HEK293 (cell line): ENCODE measurements at regions not wholly inside any gene's neighbourhood (a gene's known extent, or its start where the extent isn't known, plus 50 kb on each side); places are given as distances from the start of the nearest gene placed in this dataset.

Source experiments
- CTCF ChIA-PET: fragments of 350-600 bp; formaldehyde crosslinking; extraction: SDS; loops from one replicate; lab custom pipeline; 2021; ENCODE audit warnings: antibody characterized with exemption; lab: Yijun Ruan, JAX
- POLR2A ChIA-PET: fragments of 300-600 bp; formaldehyde crosslinking; extraction: SDS; loops from one replicate; lab custom pipeline; 2020; ENCODE audit warnings: antibody characterized with exemption, inconsistent platforms; lab: Yijun Ruan, JAX
- H3K27ac ChIP-seq: fragments of 200-500 bp; sonication (Bioruptor generic); 2 replicates; pipeline ENCODE4 v1.5.1; 2014; ENCODE audit warnings: low read depth, low read length, control low read depth, inconsistent platforms; ENCODE audit errors: extremely low read depth
- H3K36me3 ChIP-seq, 2 experiments: fragments of 200-500 bp in 1 of 2; sonication (Bioruptor generic) in 1 of 2; 1 replicate in 1 of 2; 2 replicates in 1 of 2; pipeline ENCODE4 v1.5.1; 2014 to 2017; ENCODE audit warnings: inconsistent platforms in 2 of 2, low read length in 2 of 2; ENCODE audit not compliant: control insufficient read depth in 2 of 2, insufficient read depth in 1 of 2
- H3K4me1 ChIP-seq: fragments of 200-500 bp; sonication (Bioruptor generic); 2 replicates; pipeline ENCODE4 v1.5.1; 2014; ENCODE audit warnings: mild to moderate bottlenecking, low read length, inconsistent platforms; ENCODE audit not compliant: control insufficient read depth, insufficient read depth
- H3K4me3 ChIP-seq: 2 replicates; pipeline ENCODE4 v1.5.1; 2011; ENCODE audit warnings: low read depth, mild to moderate bottlenecking, control low read depth, low read length, moderate library complexity
- H3K9me3 ChIP-seq: fragments of 200-500 bp; sonication (Bioruptor generic); 2 replicates; pipeline ENCODE4 v1.5.1; 2014; ENCODE audit warnings: low read depth, low read length, inconsistent platforms; ENCODE audit not compliant: control insufficient read depth, insufficient read depth
- AEBP2 ChIP-seq: fragments of 450-650 bp; formaldehyde crosslinking; IDR thresholded peaks from 2 replicates; pipeline ENCODE4 v1.5.1; 2016; ENCODE audit warnings: missing biosample characterization, missing genetic modification characterization, borderline replicate concordance
- HOXD13 ChIP-seq: sonication (generic); formaldehyde crosslinking; IDR thresholded peaks from 2 replicates; pipeline ENCODE4 v1.8.0; 2022; ENCODE audit warnings: missing genetic modification reagents, borderline replicate concordance
- INSM2 ChIP-seq: fragments of 450-650 bp; formaldehyde crosslinking; IDR thresholded peaks from 2 replicates; pipeline ENCODE4 v1.5.1; 2016; ENCODE audit warnings: missing biosample characterization, missing genetic modification characterization
- PRDM10 ChIP-seq: fragments of 450-650 bp; formaldehyde crosslinking; IDR thresholded peaks from 2 replicates; pipeline ENCODE4 v1.5.1; 2016; ENCODE audit warnings: missing biosample characterization, missing genetic modification characterization
- REPIN1 ChIP-seq: fragments of 450-650 bp; formaldehyde crosslinking; IDR thresholded peaks from 2 replicates; pipeline ENCODE4 v1.5.1; 2017; ENCODE audit warnings: missing biosample characterization, missing genetic modification characterization, low read depth
- YY2 ChIP-seq: fragments of 450-650 bp; formaldehyde crosslinking; IDR thresholded peaks from 2 replicates; pipeline ENCODE4 v1.5.1; 2016; ENCODE audit warnings: missing biosample characterization, missing genetic modification characterization
- ZBTB48 ChIP-seq: fragments of 450-650 bp; formaldehyde crosslinking; IDR thresholded peaks from 2 replicates; pipeline ENCODE4 v1.5.1; 2016; ENCODE audit warnings: missing biosample characterization, missing genetic modification characterization
- ZNF112 ChIP-seq: fragments of 450-650 bp; formaldehyde crosslinking; IDR thresholded peaks from 2 replicates; pipeline ENCODE4 v1.5.0; 2017; ENCODE audit warnings: missing biosample characterization, missing genetic modification characterization
- ZNF146 ChIP-seq: fragments of 450-650 bp; formaldehyde crosslinking; IDR thresholded peaks from 2 replicates; pipeline ENCODE4 v1.5.1; 2016; ENCODE audit warnings: missing biosample characterization, missing genetic modification characterization
- ZNF157 ChIP-seq: fragments of 450-650 bp; formaldehyde crosslinking; IDR thresholded peaks from 2 replicates; pipeline ENCODE4 v1.5.1; 2016; ENCODE audit warnings: missing biosample characterization, missing genetic modification characterization
- ZNF184 ChIP-seq: fragments of 450-650 bp; IDR thresholded peaks from 2 replicates; pipeline ENCODE4 v1.5.1; 2018; ENCODE audit warnings: missing biosample characterization, mild to moderate bottlenecking, missing genetic modification characterization
- ZNF433 ChIP-seq: fragments of 450-650 bp; formaldehyde crosslinking; IDR thresholded peaks from 2 replicates; pipeline ENCODE4 v1.5.1; 2016; ENCODE audit warnings: missing biosample characterization, missing genetic modification characterization, low read depth
- ZNF555 ChIP-seq: fragments of 450-650 bp; formaldehyde crosslinking; conservative IDR thresholded peaks from 2 replicates; pipeline ENCODE4 v1.5.1; 2017; ENCODE audit warnings: missing biosample characterization, mild to moderate bottlenecking, missing genetic modification characterization, inconsistent platforms
- ZNF677 ChIP-seq: fragments of 450-650 bp; IDR thresholded peaks from 2 replicates; pipeline ENCODE4 v1.5.0; 2018; ENCODE audit warnings: missing biosample characterization, mild to moderate bottlenecking, missing genetic modification characterization, moderate library complexity
- ZNF791 ChIP-seq: fragments of 450-650 bp; formaldehyde crosslinking; IDR thresholded peaks from 2 replicates; pipeline ENCODE4 v1.5.1; 2016; ENCODE audit warnings: missing biosample characterization, missing genetic modification characterization
- TF ChIP-seq, protein P1 (sequence below): fragments of 450-650 bp; formaldehyde crosslinking; IDR thresholded peaks from 2 replicates; pipeline ENCODE4 v1.5.1; 2016; ENCODE audit warnings: missing biosample characterization, missing genetic modification characterization
- TF ChIP-seq, protein P2 (sequence below): fragments of 450-650 bp; IDR thresholded peaks from 2 replicates; pipeline ENCODE4 v1.5.1; 2018; ENCODE audit warnings: missing biosample characterization, missing genetic modification characterization

DNA sequence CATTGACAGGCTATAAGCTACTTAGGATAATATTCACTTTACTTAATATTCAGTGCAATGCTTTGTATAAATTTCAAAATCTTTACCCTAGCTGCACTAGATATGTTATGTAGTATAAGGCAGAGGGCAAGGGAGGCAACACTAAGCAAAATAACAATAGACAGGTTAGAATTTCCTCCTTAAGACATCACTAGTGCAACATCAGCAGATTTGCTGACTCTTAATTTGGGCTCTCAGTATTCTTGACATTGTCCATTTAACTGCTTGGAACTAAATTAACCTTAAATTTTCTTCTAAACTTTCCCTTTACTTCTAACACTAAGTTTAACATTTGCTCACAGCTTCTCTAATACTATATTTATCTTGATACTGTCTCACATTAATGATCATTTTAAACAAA lies 273.9 kb downstream of the DIO2 start (continued):
- TF ChIP-seq, protein P1, sequence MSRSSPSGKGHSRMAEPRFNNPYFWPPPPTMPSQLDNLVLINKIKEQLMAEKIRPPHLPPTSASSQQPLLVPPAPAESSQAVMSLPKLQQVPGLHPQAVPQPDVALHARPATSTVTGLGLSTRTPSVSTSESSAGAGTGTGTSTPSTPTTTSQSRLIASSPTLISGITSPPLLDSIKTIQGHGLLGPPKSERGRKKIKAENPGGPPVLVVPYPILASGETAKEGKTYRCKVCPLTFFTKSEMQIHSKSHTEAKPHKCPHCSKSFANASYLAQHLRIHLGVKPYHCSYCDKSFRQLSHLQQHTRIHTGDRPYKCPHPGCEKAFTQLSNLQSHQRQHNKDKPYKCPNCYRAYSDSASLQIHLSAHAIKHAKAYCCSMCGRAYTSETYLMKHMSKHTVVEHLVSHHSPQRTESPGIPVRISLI (tag by site-specific recombination), result no peak

DNA sequence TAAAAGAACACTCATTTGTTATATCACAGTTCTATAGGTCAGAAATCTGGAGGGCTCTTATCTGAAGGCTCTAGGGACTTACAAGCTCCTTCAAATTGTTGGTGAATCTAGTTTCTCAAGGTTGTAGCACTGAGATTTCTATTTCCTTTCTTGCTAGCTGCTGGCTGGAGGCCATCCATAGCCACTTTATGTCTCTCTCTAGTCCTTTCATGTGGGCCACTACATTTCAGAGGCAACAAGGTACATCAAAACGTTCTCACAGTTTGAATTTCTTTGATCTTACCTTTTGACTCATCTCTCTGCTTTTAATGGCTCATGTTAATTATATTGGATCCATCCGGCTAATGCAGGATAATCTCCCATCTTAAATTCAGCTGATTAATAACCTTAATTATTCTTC lies 286.8 kb downstream of the DIO2 start:
- ChIA-PET POLR2A (no interaction called here), CTCF (no interaction called here)
- H3K9me3 ChIP-seq, result no peaks in the 10 kb centered on the region
- no peak overlapping the region for H3K4me3 ChIP-seq
- no peak overlapping the region for H3K27ac ChIP-seq
- TF ChIP-seq ZNF146 (no peak), ZNF112 (tag by site-specific recombination) (no peak), YY2 (tag by site-specific recombination) (no peak), HOXD13 (CRISPR knock-in tag) (no peak), ZNF677 (tag by site-specific recombination) (no peak), ZBTB48 (no peak), PRDM10 (no peak), ZNF184 (no peak), ZNF157 (tag by site-specific recombination) (no peak), REPIN1 (tag by site-specific recombination) (no peak), INSM2 (tag by site-specific recombination) (no peak), ZNF791 (no peak), AEBP2 (no peak), ZNF555 (tag by site-specific recombination) (no peak), ZNF433 (no peak)
- TF ChIP-seq, protein P2, sequence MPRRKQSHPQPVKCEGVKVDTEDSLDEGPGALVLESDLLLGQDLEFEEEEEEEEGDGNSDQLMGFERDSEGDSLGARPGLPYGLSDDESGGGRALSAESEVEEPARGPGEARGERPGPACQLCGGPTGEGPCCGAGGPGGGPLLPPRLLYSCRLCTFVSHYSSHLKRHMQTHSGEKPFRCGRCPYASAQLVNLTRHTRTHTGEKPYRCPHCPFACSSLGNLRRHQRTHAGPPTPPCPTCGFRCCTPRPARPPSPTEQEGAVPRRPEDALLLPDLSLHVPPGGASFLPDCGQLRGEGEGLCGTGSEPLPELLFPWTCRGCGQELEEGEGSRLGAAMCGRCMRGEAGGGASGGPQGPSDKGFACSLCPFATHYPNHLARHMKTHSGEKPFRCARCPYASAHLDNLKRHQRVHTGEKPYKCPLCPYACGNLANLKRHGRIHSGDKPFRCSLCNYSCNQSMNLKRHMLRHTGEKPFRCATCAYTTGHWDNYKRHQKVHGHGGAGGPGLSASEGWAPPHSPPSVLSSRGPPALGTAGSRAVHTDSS, result no peak
- H3K36me3 ChIP-seq, result no peaks in the 10 kb centered on the region
- H3K4me1 ChIP-seq, result no peaks in the 10 kb centered on the region
